Right lobe of liver (tissue), 4 donors: ENCODE measurements at regions not wholly inside any gene's neighbourhood (a gene's known extent, or its start where the extent isn't known, plus 50 kb on each side); places are given as distances from the start of the nearest gene placed in this dataset.

Experiments
- POLR2A ChIP-seq: fragments of 450-650 bp; IDR thresholded peaks from one replicate; pipeline ENCODE4 v1.6.1; 2017; ENCODE audit warnings: antibody characterized with exemption, mild to moderate bottlenecking
- TF ChIP-seq, protein P1 (sequence below), 4 donors: fragments of 200-600 bp in 3 of 4; fragments of 450-650 bp in 1 of 4; IDR thresholded peaks; one replicate each; pipeline versions ENCODE4 v1.5.1 to v1.8.0; 2016 to 2022; ENCODE audit warnings: antibody characterized with exemption in 4 of 4, mild to moderate bottlenecking in 2 of 4
- donor health status: DM: no; HTN: no; CAD: no.
- donor health status: DM: no; HTN: no; CAD: no.
- donor health status: DM: no; HTN: yes; CAD: no.

DNA sequence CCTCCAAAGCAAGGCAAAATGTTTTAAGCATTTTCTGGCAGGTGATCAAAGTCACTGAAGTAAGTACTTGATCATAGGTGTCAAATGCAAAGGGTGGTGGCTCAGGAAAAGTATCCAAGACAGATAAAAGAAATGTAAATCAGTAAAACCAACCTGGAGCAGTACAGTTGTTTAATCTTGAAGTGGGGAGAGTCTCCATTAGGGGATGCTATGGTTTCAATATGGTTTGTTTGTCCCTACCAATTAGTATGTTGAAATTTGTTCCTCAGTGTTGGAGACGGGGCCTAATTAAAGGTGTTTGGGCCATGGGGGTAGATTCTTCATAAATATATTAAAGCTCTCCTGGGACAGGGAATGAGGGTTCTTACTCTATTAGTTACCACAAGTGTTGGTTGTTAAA lies 1781.7 kb upstream of the PRR20A start:
- TF ChIP-seq POLR2A: no peak
- TF ChIP-seq, protein P1, sequence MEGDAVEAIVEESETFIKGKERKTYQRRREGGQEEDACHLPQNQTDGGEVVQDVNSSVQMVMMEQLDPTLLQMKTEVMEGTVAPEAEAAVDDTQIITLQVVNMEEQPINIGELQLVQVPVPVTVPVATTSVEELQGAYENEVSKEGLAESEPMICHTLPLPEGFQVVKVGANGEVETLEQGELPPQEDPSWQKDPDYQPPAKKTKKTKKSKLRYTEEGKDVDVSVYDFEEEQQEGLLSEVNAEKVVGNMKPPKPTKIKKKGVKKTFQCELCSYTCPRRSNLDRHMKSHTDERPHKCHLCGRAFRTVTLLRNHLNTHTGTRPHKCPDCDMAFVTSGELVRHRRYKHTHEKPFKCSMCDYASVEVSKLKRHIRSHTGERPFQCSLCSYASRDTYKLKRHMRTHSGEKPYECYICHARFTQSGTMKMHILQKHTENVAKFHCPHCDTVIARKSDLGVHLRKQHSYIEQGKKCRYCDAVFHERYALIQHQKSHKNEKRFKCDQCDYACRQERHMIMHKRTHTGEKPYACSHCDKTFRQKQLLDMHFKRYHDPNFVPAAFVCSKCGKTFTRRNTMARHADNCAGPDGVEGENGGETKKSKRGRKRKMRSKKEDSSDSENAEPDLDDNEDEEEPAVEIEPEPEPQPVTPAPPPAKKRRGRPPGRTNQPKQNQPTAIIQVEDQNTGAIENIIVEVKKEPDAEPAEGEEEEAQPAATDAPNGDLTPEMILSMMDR (IDR thresholded peaks at IDR 0.05): no peak
